Tibial nerve (tissue), 4 donors: ENCODE measurements at regions not wholly inside any gene's neighbourhood (a gene's known extent, or its start where the extent isn't known, plus 50 kb on each side); places are given as distances from the start of the nearest gene placed in this dataset.

Experiments used
- DNase-seq, 2 donors: peaks; one replicate each; pipeline ENCODE4 v3.0.0-alpha.2; 2019; ENCODE audit warnings: low spot score in 2 of 2
- H3K27ac ChIP-seq, 4 donors: fragments of 200-600 bp; sonication (generic) in 3 of 4; one replicate each; pipeline ENCODE4 v1.5.1; 2017 to 2019; ENCODE audit warnings: mild to moderate bottlenecking in 1 of 4
- H3K27me3 ChIP-seq, 2 donors: fragments of 200-600 bp; sonication (generic) in 1 of 2; one replicate each; pipeline versions ENCODE4 v1.5.1 to v1.6.0; 2017 to 2019
- H3K36me3 ChIP-seq, 3 donors: fragments of 200-600 bp; sonication (generic); one replicate each; pipeline ENCODE4 v1.5.1; 2018 to 2019
- H3K4me1 ChIP-seq, 4 donors: fragments of 200-600 bp; sonication (generic) in 3 of 4; one replicate each; pipeline ENCODE4 v1.5.1; 2017 to 2019
- H3K4me3 ChIP-seq, 4 donors: fragments of 200-600 bp; sonication (generic) in 3 of 4; one replicate each; pipeline ENCODE4 v1.5.1; 2017 to 2019; ENCODE audit warnings: mild to moderate bottlenecking in 1 of 4, moderate library complexity in 1 of 4
- H3K9me3 ChIP-seq, 4 donors: fragments of 200-600 bp; sonication (generic) in 3 of 4; one replicate each; pipeline ENCODE4 v1.5.1; 2017 to 2019
- EP300 ChIP-seq, 2 donors: sonication (generic); formaldehyde crosslinking; IDR thresholded peaks; one replicate each; pipeline ENCODE4 v1.6.1; 2017; ENCODE audit warnings: antibody characterized with exemption in 2 of 2, mild to moderate bottlenecking in 1 of 2
- POLR2A ChIP-seq, 2 donors: fragments of 450-650 bp; IDR thresholded peaks; one replicate each; pipeline ENCODE4 v1.6.1; 2017; ENCODE audit warnings: antibody characterized with exemption in 2 of 2, mild to moderate bottlenecking in 2 of 2, moderate library complexity in 2 of 2
- WGBS, 2 donors: methylation state at CpG; one replicate each; pipeline ENCODE4 v1.1.5; 2018; 5-methylcytosine and 5-hydroxymethylcytosine counted together
- TF ChIP-seq, protein P1 (sequence below), 5 experiments: fragments of 200-600 bp in 3 of 5; fragments of 450-650 bp in 2 of 5; sonication (generic) in 3 of 5; IDR thresholded peaks; one replicate each; pipeline ENCODE4 v1.5.1; 2016 to 2019; ENCODE audit warnings: antibody characterized with exemption in 5 of 5, mild to moderate bottlenecking in 3 of 5, moderate library complexity in 2 of 5

GRCh38 chr3:187567021-187567420, 103.2 kb downstream of the SST start:
- H3K27ac ChIP-seq: no peak overlapping the region
- TF ChIP-seq, protein P1, sequence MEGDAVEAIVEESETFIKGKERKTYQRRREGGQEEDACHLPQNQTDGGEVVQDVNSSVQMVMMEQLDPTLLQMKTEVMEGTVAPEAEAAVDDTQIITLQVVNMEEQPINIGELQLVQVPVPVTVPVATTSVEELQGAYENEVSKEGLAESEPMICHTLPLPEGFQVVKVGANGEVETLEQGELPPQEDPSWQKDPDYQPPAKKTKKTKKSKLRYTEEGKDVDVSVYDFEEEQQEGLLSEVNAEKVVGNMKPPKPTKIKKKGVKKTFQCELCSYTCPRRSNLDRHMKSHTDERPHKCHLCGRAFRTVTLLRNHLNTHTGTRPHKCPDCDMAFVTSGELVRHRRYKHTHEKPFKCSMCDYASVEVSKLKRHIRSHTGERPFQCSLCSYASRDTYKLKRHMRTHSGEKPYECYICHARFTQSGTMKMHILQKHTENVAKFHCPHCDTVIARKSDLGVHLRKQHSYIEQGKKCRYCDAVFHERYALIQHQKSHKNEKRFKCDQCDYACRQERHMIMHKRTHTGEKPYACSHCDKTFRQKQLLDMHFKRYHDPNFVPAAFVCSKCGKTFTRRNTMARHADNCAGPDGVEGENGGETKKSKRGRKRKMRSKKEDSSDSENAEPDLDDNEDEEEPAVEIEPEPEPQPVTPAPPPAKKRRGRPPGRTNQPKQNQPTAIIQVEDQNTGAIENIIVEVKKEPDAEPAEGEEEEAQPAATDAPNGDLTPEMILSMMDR (IDR thresholded peaks at IDR 0.05): no peak
- TF ChIP-seq POLR2A (IDR thresholded peaks at IDR 0.05): no peak
- no peak for TF ChIP-seq EP300 (IDR thresholded peaks at IDR 0.05)
- no peaks in the 10 kb centered on the region for H3K9me3 ChIP-seq
- H3K4me1 ChIP-seq: peaks cover 0 to 18% (median 0%) of the 10 kb centered on the region in 4 donors
- H3K27me3 ChIP-seq: no peaks in the 10 kb centered on the region
- WGBS, 2 donors: 30 to 57% methylated on average over 2 of the region's 2 CpGs
- DNase-seq: no peak
- H3K36me3 ChIP-seq: no peaks in the 10 kb centered on the region
- no peak overlapping the region for H3K4me3 ChIP-seq

GRCh38 chr3:187565701-187566100, 104.5 kb downstream of the SST start:
- Histone ChIP-seq H3K36me3 (no peaks in the 10 kb centered on the region), H3K4me1 (peaks cover 0 to 18% (median 0%) of the 10 kb centered on the region in 4 donors), H3K27ac (no peak overlapping the region), H3K9me3 (no peaks in the 10 kb centered on the region), H3K27me3 (no peaks in the 10 kb centered on the region), H3K4me3 (no peak overlapping the region)
- DNase-seq: no peak
- WGBS, 2 donors: 93 to 95% methylated on average over 5 of the region's 5 CpGs
- TF ChIP-seq, protein P1 (IDR thresholded peaks at IDR 0.05): no peak
- no peak for TF ChIP-seq POLR2A (IDR thresholded peaks at IDR 0.05)
- no peak for TF ChIP-seq EP300 (IDR thresholded peaks at IDR 0.05)

GRCh38 chr3:187558990-187559389, 111.2 kb downstream of the SST start:
- H3K9me3 ChIP-seq: no peaks in the 10 kb centered on the region
- no peak overlapping the region for H3K27ac ChIP-seq
- TF ChIP-seq POLR2A (IDR thresholded peaks at IDR 0.05) (no peak), EP300 (IDR thresholded peaks at IDR 0.05) (no peak)
- TF ChIP-seq, protein P1 (IDR thresholded peaks at IDR 0.05): no peak
- no peak overlapping the region for H3K4me3 ChIP-seq
- no peaks in the 10 kb centered on the region for H3K36me3 ChIP-seq
- 80 to 81% methylated on average over 2 of the region's 2 CpGs for WGBS, 2 donors
- no peaks in the 10 kb centered on the region for H3K4me1 ChIP-seq
- H3K27me3 ChIP-seq: no peaks in the 10 kb centered on the region
- DNase-seq: no peak

DNA sequence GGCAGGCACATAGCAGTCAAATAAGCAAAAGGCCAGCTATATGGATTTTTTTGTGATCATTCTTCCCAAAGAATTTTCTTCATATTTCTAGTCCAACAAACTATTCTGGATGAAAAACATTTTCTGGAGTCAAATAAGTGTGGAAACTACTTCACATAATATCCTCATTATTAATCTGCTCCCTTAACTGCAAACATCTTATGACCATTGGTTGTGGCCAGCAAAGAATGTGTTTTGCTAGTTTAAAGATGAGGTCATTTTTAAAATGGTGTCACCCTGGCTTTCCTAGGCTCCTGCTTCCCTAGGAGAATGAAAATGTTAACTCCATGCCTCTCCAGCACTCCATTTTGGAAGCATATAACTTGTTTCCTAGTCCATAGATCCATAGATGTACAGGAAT, 118.8 kb downstream of the SST start:
- Histone ChIP-seq H3K4me1 (no peaks in the 10 kb centered on the region), H3K27me3 (no peaks in the 10 kb centered on the region), H3K36me3 (no peaks in the 10 kb centered on the region), H3K27ac (no peak overlapping the region), H3K9me3 (no peaks in the 10 kb centered on the region), H3K4me3 (no peak overlapping the region)
- DNase-seq: no peak
- TF ChIP-seq EP300 (IDR thresholded peaks at IDR 0.05) (no peak), POLR2A (IDR thresholded peaks at IDR 0.05) (no peak)
- TF ChIP-seq, protein P1 (IDR thresholded peaks at IDR 0.05): no peak

DNA sequence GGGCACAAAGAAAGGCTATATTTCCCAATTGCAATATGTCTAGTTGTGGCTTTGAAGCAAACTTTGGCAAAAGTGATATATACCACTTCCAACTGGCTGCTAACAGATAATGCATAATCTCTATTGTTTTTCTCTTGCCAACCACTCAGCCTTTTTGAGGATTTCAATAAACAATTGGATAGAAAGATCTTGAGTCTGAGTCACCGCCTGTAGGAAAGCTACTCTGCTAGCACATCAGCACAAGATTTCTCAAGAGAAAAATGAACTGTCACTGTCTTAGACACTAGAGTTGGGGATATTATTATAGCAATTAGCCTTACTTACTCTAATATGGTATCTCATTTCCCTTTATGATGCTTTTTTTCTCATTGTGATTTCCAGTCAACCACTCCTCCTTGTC, 119.7 kb downstream of the SST start:
- Histone ChIP-seq H3K27ac (no peak overlapping the region), H3K9me3 (no peaks in the 10 kb centered on the region), H3K4me1 (no peaks in the 10 kb centered on the region), H3K27me3 (no peaks in the 10 kb centered on the region), H3K36me3 (no peaks in the 10 kb centered on the region), H3K4me3 (no peak overlapping the region)
- TF ChIP-seq POLR2A (IDR thresholded peaks at IDR 0.05) (no peak), EP300 (IDR thresholded peaks at IDR 0.05) (no peak)
- TF ChIP-seq, protein P1 (IDR thresholded peaks at IDR 0.05): no peak
- WGBS, 2 donors: 97 to 100% methylated on average over 1 of the region's 1 CpG
- DNase-seq: no peak
